GM13976 (cell line): ENCODE measurements at regions not wholly inside any gene's neighbourhood (a gene's known extent, or its start where the extent isn't known, plus 50 kb on each side); places are given as distances from the start of the nearest gene placed in this dataset.

Experiments
- DNase-seq: peaks from one replicate; pipeline ENCODE4 v3.0.0; 2012; ENCODE audit warnings: low spot score
- CTCF ChIP-seq: IDR thresholded peaks from 2 replicates; pipeline ENCODE4 v1.5.1; 2012; ENCODE audit warnings: borderline replicate concordance, mild to moderate bottlenecking; ENCODE audit not compliant: insufficient read depth; ENCODE audit errors: extremely low read depth, missing control alignments, control extremely low read depth
- in situ Hi-C: fragments of 300-500 bp; cut with MboI; formaldehyde crosslinking; loops from one replicate; pipeline ENCODE4 v1.12.0; 2022; ENCODE audit warnings: low sequenced_read_pairs, mixed read lengths, inconsistent platforms; ENCODE audit not compliant: unreplicated experiment

DNA sequence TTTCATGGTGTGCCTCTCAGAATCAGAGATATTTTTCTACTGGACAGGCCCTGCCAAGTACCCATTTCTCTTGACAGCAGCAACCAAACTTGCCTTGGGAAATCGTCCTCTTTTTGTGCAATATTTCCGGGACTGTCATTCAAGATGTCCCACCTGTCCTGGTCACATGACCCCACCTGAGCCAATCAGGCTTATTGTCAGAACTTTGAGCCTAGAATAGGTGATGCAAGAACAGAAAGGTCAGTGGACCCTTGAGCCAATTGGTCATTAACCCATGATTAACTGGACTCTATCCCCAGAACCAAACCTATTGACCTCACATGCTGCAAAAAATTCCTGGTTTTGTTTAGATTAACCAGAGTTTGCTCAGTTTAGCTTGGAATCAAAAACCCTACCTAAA, 108.3 kb upstream of the TOP1 start:
- TF ChIP-seq CTCF: no peak
- no peak for DNase-seq
- in situ Hi-C loops: no loop called here

DNA sequence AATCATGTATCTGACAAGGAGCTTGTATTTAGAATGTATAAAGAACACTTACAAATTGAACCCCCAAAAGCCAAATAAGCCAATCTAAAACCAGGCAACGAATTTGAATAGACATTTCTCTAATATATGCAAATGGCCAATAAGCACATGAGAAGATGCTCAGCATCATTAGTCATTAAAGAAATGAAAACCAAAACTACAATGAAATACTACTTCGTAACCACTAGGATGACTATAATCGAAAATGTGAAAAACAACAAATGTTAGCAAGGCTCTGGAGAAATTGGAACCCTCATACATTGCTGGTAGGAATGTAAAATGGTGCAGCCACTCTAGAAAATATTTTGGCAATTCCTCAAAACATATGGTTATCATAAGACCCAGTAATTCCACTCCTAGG, 105.8 kb upstream of the TOP1 start:
- no peak for DNase-seq
- no peak for TF ChIP-seq CTCF
- in situ Hi-C loops: no loop called here

DNA sequence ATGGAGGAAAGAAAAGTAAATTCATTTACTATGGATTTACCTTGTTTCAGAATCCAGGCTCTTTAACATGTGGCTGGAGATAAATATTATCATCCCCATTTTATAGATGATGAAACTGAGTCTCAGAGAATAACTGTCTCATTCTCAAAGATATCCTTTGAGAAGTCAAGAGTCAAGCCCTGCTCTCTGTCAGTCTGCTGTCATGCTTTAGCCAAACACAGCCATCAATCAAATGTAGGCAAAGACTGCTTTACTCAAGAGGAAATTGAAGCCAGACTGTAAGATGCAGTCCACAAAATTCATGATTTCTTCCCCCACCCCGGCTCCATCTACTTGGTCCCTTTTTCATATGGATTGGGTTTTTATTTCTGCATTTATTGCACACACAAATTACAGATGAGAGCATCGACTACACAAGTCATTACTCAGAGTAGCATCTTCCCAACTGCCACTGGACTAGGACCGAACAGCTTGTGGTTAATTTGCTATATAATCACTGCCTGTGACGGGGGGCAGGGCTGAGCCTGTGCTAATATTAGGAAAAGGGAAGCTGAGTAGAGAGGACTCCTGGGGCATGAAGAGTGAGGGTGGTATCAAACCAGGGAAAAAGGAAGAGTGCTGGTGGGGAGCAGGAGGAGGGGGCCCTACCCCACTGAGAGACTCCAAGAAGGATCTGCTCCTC, 102.7 kb upstream of the TOP1 start:
- DNase-seq: no peak
- no peak for TF ChIP-seq CTCF
- in situ Hi-C loops: no loop called here

- in situ Hi-C loops: no loop called here
- TF ChIP-seq CTCF: no peak
- no peak for DNase-seq
Observed at GRCh38 chr20:40926928-40927327, 101.7 kb upstream of the TOP1 start.

GRCh38 chr20:40930561-40930960, 98.1 kb upstream of the TOP1 start:
- DNase-seq: no peak
- in situ Hi-C loops: no loop called here
- no peak for TF ChIP-seq CTCF

GRCh38 chr20:40931410-40932044, 97.1 kb upstream of the TOP1 start:
- no peak for DNase-seq
- no peak for TF ChIP-seq CTCF
- in situ Hi-C loops: no loop called here

DNA sequence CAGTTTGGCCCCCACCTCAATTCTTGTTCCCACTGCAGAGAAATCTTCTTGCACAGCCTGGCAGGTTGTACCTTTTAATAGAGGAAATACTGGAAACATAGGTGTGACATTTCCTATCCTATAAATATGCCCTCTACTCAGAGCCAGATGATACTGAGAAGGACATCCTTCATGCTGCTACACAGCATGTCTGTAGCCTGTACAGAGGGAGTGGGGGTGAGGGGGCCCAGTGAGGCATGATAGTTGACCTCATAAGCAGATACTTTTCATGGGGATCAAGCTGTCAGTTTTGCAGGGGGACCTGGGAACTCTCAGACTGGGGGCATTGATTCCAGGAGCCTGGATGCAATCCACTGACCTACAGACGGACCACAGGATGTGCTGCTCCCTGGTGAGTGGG, 96.2 kb upstream of the TOP1 start:
- TF ChIP-seq CTCF: no peak
- in situ Hi-C loops: no loop called here
- DNase-seq: no peak
